LoVo (cell line): ENCODE measurements at regions not wholly inside any gene's neighbourhood (a gene's known extent, or its start where the extent isn't known, plus 50 kb on each side); places are given as distances from the start of the nearest gene placed in this dataset.
A peak's percentile ranks its signal among the peaks of the same experiment; 100 is the strongest.
"Not testable (repeated sequence)": the region's sequence is repeated elsewhere in the genome, so short reads cannot be mapped to it uniquely, and the experiment has no call there.

Experiments used
- DNase-seq: peaks from one replicate; pipeline ENCODE4 v3.0.0-alpha.2; 2016; ENCODE audit warnings: low spot score

DNA sequence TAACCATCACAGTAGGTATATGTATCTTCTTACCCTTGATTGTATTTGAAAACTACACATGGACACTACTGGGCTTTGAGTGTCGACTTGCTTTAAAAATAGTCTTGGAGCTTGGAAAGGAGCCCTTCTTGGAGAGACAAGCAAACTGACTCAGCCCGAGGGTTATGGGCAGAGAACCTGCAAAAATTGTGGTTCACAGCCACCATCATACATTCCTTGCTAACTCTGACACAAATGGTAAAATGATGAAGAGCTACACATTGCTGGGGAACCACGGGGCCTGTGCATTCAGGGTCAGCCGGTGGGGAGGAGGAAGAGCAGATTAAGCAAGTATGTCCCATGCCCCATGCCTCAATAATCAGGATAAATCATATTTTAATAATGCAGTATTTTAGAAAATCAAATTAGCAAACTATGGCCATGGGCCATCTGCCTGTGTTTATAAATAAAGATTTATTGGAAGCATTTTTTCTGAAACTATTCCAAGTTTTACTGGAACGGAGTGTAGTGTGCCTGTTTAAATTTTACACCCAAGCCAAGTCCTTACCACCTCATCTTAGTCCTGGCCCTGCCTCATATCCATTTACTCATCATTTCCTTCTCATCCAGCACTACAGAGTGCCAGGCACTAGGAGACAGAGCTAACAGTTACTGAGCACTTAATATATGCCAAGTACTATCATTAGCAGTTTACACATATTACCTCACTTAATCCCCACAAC is 195.7 kb downstream of the PALM2AKAP2 start:
- DNase-seq, result no peak

DNA sequence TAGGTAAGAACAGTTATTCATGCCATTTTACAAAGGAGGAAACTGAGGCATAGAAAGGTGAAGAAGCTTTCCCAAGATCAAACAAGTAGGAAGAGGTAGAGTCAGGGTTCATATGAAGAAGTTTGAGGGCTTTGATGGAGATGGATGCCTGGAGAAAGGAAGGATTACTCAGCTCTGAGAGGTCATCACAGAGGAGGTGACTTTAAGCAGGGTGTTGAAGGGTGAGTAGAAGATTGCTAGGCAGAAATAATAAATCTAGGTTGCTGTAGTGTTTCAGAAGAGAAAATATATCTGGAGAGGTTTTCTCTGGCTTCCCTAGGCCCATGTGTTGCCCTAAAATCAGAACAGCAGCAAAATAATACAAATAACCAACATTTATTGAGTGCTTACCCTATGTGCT is 196.3 kb downstream of the PALM2AKAP2 start:
- no peak for DNase-seq

DNA sequence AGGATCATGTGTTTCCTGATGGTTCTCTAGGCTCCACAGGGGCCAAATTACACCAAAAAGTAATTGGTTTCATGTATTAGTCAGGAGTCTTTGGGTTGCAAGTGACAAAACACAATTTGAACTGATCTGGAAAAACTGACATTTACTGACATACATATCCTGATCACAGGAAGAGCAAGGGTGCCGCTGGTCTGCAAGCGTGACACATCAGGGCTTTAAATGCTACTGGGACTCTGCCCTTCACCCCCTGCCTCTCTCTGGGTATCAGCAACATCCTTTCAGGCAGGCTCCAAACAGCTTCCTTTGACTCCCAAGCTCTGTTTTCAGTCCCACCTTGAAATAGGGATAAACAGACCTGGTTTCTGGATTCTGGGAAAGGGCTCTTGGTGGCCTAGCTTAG is 197.5 kb downstream of the PALM2AKAP2 start:
- DNase-seq, result no peak

DNA sequence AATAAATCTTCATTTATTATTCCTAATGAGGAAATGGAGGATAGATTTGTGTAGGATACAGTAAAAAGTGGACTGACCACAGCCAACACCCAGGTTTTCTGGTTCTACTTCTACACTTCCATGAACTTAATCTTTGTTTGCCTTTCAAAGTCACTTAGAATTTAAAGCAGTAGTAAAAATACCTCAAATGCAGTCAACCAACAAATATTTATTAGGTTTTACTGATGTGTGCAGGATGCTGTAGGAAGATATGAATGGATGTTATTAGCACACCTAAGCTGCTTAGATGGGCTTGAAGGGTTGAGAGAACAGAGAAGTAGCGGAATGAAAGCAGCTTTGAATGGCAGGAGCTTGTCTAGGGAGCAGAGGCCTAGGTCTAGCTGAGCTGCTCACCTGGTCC is 201.1 kb downstream of the PALM2AKAP2 start:
- DNase-seq, result no peak

DNA sequence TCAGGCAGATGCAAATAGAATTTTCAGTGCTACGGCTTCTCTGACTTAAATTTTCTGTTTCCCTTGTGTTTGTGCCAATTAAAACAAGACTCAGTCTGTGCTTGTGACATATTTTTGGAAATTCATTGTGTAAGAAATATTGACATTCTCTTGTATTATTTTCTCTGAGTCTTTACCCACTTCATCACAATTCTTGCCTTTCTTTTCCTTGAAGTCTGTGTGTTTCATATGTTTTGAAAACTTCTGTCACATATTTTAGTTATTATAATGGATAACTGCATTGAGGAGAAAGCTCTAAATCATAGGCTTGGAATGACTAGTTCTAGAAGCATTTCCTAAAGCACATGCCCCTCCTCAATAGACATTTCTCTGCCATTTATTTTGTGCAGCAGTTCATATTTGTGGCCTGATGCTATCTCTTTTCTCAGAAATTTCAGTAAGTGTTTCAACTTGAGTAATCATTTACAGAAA is 206.6 kb downstream of the PALM2AKAP2 start:
- no peak for DNase-seq

DNA sequence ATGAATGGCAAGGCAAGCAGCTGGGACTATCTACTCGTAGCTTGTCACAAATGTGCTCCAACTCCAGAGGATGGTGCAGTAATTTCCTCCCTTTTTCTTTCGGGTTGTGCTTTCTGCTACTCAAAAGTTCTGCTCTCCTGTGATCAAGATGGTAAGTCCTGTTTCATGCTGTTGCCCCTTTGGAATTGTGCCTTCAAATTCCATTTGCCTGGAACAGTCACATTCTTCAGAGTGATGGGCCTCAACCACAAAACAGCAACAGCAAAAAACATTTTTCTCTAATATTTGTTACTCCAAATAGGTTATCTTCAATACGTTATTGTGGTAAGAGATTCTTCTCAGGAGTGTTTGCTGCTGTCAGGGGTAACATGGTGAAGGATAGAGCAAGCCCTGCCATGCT is 209.3 kb downstream of the PALM2AKAP2 start:
- DNase-seq, result no peak

DNA sequence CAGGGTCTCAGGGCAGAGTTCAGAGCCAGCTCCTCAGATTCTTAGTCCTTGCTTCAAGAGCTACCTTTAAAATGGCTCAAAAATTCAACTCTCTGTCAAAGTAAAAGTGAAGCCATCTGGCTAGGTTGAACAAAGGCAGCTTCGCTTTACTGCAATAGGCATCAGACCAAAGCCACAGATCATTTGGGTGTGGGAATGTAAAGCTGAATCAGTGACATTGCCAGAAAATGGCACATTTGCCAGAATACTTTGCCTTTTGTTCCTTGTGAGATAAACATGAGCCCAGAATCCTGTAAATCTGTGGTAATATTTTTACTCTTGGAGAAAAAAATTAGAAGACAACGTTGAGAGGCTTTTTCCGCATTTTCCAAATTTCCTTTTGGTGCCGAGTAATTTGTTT is 210.5 kb downstream of the PALM2AKAP2 start:
- DNase-seq, result no peak

DNA sequence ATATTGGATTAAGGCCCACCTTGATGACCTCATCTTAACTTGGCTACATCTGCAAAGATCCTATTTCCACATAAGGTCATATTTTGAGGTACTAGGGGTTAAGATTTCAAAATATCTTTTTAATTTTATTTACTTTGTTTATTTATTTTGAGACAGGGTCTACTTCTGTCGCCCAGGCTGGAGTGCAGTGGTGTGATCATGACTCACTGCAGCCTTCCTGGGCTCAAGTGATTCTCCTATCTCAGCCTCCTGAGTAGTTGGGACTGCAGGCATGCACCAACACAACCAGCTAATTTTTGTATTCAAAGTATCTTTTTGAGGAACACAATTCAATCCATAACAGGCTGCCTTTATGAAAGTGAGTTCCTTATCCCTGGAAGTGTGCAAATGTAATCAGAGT is 212.3 kb downstream of the PALM2AKAP2 start:
- no peak for DNase-seq

DNA sequence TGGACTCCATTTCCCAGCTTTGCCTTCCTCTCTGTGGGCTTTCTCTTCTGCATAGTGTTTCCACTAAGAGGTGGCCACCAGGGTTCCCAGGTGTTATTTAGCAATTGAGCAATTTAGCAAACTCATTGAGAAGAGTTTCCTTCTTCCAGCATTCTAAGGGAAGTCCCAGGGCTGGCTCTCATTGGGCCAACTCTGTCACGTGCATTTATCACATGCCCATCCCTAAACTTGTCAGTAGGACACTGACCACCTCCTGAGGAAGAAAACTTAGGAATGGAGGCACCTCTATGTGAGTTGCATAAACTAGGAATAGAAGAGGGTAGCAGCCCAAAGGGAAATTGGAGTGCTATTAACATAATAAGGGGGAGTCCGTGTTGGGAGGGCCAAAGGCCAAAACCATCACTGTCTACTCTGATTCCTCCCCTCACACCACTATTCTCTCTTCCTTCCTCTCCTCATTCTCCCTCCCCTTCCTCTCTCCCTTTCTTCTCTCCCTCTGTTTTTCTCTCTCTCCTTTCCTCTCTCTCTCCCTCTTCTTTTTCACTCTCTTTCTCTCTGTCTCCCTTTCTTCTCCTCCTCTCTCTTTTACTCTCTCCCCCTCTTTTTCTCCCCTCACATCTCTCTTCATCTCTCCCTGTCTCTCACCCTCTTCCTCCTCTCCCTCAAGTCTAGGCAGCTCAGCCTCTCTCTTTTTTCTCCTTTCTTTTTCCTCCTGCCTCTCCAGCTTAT is 213.4 kb downstream of the PALM2AKAP2 start:
- no peak for DNase-seq

DNA sequence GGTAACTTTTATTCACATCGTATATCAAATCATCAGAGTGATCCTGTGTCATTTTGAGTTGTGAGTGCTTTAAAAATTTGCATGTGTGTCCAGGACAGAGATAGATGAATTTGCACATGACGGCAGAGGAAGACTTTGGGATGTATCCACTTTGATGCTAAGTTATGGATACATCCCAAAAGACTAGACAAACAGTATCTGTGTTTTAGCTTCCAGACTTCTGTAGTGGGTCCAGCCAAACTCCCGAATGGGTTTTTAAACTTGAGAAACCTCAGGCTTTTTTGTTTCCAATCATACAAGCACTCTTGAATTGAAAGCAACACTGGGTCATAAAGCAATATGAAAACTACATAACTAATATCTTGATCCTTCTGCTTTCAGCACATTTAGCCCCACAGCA is 213.8 kb downstream of the C9orf152 start:
- DNase-seq, result no peak

DNA sequence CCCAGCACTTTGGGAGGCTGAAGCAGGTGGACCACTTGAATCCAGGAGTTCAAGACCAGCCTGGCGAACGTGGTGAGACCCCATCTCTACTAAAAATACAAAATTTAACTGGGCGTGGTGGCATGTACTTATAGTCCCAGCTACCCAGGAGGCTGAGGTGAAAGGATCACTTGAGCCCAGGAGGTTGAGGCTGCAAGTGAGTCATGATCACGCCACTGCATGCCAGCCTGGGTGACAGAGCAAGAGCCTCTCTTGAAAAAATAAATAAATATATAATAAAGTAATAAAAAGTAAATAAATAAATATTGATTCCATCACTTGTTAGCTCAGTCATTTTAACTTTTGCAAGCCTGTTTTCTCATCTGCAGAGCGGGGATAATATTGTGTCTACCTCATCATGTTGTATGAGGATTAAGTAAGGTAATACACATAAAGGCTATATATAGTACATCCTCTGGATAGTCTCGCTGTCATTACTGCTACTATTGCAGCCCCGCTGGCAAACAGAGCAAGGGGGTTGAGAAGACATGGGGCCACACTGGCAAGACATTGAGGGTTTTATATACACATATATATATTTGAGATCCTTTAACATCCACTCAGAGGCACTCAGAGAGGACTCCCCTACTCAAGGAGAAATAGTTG is 210.9 kb downstream of the C9orf152 start:
- no peak for DNase-seq

DNA sequence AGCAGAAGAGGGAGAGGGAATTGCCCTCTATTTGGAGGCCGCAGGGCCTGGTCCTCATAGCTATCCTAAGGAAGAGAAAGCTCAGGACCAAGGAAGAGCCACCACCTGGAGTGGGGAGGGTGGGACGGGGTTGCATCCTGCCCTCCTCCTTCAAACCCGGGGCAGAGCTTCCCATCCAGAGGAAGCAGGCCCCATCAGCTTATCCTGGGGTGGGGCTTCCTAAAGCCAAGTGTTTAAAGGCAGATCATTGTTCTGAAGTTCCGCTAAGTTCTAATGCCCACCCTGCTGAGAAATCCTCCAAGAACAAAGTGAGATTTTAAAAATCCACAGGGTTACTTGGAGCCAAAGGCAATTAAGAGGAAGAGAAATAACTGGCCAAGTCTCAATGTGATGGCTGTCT is 210.3 kb downstream of the C9orf152 start:
- no peak for DNase-seq

DNA sequence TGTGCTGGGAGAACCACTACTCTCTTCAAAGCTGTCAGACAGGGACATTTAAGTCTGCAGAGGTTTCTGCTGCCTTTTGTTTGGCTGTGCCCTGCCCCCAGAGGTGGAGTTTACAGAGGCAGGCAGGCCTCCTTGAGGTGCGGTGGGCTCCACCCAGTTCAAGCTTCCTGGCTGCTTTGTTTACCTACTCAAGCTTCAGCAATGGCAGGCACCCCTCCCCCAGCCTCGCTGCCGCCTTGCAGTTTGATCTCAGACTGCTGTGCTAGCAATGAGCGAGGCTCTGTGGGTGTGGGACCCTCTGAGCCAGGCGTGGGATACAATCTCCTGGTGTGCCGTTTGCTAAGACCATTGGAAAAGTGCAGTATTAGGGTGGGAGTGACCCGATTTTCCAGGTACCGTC is 202.4 kb downstream of the C9orf152 start:
- DNase-seq, result not testable (repeated sequence)

DNA sequence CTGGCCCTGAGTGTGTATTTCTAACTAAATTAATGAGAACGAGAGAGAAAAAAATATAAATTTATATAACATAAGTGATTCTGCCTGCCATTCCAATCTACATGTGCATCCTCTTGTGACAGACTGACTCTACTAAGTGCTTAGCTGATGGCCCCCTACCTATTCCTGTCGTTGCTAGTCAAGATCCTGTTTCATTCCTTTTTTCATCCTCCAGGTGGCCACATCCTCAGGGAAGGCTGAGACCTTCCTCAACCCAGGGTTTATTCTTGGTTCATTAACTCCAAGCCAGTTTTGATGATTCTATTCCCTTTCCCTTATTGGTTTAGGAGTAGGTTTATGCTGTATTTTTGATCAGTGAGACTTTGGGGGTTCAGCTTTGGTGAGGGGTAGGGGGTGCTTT is 201.3 kb downstream of the C9orf152 start:
- DNase-seq, result no peak

DNA sequence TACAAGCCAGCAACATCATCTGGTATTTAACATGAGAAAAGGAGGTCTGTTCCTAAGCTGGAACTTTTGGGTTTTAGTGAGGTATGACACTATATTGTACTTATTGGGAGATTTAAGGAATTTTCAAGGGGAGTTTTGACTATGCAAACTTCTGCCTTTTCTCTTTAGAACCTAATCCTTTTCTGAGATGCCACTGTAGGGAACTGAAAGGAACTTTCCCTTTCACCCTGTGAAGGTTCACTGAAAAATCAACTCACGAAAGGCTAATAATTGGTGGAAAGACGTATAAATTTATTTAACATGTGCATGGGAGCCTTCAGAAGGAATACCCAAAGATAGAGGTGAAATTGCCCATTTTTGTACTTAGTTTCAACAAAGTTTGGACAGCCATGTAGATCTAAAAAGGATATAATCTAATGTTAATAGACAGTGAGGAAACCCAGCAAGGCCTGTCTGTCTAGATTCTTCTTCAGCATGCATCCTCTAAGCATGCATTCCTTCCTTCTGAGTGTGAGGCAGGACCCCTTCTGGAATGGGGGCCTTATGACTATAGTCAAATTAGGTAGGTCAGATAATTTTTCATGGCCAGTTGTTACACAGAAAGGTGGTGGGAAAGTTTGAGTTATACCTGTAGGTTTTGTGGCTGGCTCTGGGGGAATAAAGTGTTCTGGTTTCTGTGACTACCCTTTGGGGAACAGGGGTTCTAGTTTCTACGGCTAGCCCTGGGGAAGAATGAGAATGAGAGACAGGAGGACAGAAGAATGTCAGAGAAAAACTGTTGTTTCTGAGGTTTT is 200.3 kb downstream of the C9orf152 start:
- no peak for DNase-seq

DNA sequence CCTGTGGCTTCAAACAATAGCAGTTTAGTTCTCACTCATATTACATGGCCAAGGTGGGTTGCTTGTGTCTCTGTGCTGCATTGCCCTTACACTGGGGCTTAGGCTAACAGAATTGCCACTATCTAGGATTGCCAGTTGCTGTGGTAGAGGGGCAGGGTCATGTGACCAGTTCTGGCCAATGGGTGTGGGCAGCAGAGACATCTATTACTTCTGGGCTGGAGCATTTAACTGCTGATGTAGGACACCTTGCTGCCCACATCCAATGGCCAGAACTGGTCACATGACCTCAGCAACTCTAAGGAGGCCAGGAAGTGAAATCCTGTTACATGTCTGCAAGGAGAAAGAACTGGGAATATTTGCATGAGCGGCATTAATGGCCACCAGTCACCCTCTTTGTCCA is 199.3 kb downstream of the C9orf152 start:
- DNase-seq, result no peak

DNA sequence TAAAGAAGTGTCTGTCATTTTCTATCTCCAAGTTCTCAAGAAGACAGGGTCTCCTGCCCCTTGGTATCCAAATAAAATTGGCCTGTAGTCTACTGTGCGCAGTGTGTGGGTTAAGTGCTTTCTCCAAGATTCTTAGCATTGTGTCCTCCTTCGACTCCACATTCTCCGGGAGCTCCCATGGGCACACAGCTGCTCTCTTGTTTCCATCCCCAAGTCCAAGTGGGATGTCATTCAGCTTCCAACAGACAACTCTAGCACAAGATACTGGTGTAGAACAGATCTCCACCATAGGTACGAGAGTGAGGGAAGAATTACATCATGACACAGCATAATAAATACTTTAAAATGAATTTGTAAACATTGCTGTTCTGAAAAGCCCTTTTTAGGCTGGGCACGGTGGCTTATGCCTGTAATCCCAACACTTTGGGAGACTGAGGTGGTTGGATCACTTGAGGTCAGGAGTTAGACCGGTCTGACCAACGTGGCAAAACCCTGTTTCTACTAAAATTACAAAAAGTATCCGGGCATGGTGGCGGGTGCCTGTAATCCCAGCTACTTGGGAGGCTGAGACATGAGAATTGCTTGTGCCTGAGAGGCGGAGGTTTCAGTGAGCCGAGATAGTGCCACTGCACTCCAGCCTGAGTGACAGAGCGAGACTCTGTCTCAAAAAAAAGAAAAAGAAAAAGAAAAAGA is 196.2 kb downstream of the C9orf152 start:
- no peak for DNase-seq

DNA sequence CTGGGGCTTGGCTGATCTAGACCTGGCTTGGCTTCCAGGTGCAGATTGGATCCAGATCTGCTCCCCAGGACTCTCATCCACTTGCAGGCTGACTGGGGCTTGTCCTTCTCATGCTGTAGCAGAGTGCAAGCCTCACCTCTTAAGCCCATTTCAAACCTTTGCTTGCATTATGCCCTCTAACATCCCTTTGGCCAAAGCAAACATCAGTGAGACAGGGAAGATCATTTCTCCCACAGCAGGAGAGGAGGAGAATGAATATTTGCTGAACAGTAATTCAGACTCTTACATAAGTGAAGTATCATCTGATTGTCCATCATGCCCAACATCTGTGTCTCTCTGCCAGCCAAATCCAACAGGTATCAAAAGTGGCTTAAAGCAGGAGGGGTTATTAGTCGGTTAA is 194.9 kb downstream of the C9orf152 start:
- no peak for DNase-seq

DNA sequence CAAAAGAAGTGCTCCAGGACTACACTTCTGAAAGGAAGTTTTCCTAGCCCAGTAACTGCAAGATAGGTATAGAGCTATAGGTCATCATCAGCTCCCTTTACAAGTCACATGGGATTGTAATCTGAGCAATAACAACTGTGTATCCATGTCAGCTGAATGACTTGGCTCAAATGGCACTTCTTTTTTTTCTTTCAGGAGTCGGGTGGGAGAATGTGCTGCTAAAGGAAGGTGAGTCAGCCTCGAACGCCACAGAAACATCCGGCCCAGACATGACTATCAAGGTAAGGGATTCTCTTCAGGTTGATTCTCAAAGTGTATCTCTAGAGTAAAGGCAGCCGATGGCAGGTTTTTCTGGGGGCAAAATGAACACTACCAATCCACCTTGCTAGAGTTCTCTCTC is 192.2 kb downstream of the C9orf152 start:
- peak; percentile 18 for DNase-seq

DNA sequence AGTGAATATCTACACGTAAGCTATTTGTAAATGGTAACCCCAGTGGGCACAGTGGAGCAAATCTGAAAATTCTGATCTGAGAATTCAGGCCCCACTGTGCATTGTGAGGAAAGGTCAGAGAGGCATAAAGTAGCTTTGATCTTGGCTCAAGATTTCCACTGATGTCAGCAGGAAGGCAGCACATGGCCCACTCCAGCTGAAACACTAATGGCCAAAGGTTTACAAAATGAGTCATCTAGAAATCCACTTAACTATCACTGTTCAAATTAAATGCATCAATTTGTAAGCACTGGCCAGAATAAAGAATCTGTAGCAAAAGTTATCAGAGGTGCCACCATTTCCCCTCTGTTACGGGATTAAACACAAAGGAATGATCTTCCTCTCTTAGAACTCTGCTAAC is 191.6 kb downstream of the C9orf152 start:
- DNase-seq, result no peak

DNA sequence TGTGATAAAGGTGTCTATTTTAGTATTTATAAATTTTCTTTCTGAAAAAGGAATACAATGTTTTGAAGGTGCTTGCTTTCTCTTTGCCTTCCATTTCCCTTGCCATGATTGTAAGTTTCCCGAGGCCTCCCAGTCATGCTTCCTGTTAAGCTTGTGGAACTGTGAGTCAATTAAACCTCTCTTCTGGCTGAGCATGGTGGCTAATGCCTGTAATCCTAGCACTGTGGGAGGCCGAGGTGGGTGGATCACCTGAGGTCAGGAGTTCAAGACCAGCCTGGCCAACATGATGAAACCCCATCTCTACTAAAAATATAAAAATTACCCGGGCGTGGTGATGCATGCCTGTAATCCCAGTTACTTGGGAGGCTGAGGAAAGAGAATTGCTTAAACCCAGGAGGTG is 187.7 kb downstream of the C9orf152 start:
- DNase-seq, result not testable (repeated sequence)

DNA sequence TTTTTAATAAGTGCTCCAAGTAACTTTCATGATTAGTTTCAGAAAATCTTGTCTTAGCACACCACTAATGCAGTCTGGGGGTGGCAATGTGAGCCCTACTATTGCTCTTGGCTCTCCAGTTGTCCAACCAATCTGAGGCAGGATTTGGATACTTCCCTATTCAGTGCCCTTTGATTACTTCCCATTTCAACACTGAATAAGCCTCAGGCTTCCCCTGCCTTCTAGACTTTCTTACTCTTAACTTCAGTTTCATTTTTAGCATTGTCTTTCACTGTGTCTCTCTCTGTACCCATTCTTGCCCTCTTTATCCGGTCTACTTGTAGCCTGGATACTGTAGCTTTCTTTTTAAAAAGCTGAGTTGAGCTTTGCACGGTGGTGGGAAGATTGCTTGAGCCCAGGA is 186.1 kb downstream of the C9orf152 start:
- no peak for DNase-seq
